SK-N-SH treated with all-trans-retinoic acid at 6 μM for 48 hours (cell line): ENCODE measurements at regions not wholly inside any gene's neighbourhood (a gene's known extent, or its start where the extent isn't known, plus 50 kb on each side); places are given as distances from the start of the nearest gene placed in this dataset.

Source experiments
- CREB5 ChIP-seq: fragments of 250-450 bp; sonication (Bioruptor Pico); IDR thresholded peaks from 2 replicates; pipeline ENCODE4 v1.5.1; 2020; ENCODE audit warnings: low read depth, mild to moderate bottlenecking, moderate library complexity
- ISL1 ChIP-seq: fragments of 250-450 bp; sonication (Bioruptor Pico); IDR thresholded peaks from 2 replicates; pipeline ENCODE4 v2.1.2; 2022; ENCODE audit warnings: mild to moderate bottlenecking, moderate library complexity
- OSR1 ChIP-seq: fragments of 250-450 bp; sonication (Bioruptor Pico); IDR thresholded peaks from 2 replicates; pipeline ENCODE4 v1.8.0; 2022; ENCODE audit warnings: moderate library complexity, mild to moderate bottlenecking, inconsistent platforms
- POU6F1 ChIP-seq: fragments of 250-450 bp; sonication (Bioruptor Pico); IDR thresholded peaks from 2 replicates; pipeline ENCODE4 v1.8.0; 2021; ENCODE audit warnings: low read depth, mild to moderate bottlenecking, moderate library complexity, borderline replicate concordance
- RARB ChIP-seq: fragments of 250-450 bp; sonication (Bioruptor Pico); IDR thresholded peaks from 2 replicates; pipeline ENCODE4 v1.8.0; 2021; ENCODE audit warnings: mild to moderate bottlenecking, moderate library complexity
- SNAI2 ChIP-seq: fragments of 250-450 bp; sonication (Bioruptor Pico); IDR thresholded peaks from 2 replicates; pipeline ENCODE4 v1.5.0; 2020; ENCODE audit warnings: mild to moderate bottlenecking, moderate library complexity
- TOX ChIP-seq: fragments of 250-450 bp; sonication (Bioruptor Pico); IDR thresholded peaks from 2 replicates; pipeline ENCODE4 v1.8.0; 2021; ENCODE audit warnings: mild to moderate bottlenecking, moderate library complexity, borderline replicate concordance
- ZFP3 ChIP-seq: fragments of 250-450 bp; sonication (Bioruptor Pico); IDR thresholded peaks from 2 replicates; pipeline ENCODE4 v1.5.0; 2020; ENCODE audit warnings: mild to moderate bottlenecking, moderate library complexity
- ZFP30 ChIP-seq: fragments of 450-650 bp; formaldehyde crosslinking; IDR thresholded peaks from 2 replicates; pipeline ENCODE4 v1.5.0; 2022; ENCODE audit warnings: mild to moderate bottlenecking, moderate library complexity
- TF ChIP-seq, protein P1 (sequence below): fragments of 250-450 bp; sonication (Bioruptor Pico); IDR thresholded peaks from 2 replicates; pipeline ENCODE4 v1.5.0; 2020; ENCODE audit warnings: mild to moderate bottlenecking, moderate library complexity
- TF ChIP-seq, protein P2 (sequence below): fragments of 250-450 bp; sonication (Bioruptor Pico); IDR thresholded peaks from 2 replicates; pipeline ENCODE4 v1.8.0; 2020; ENCODE audit warnings: mild to moderate bottlenecking, moderate library complexity, borderline replicate concordance

- TF ChIP-seq ZFP3 (no peak), CREB5 (CRISPR knock-in tag) (no peak), RARB (no peak), SNAI2 (CRISPR knock-in tag) (no peak), ISL1 (CRISPR knock-in tag) (no peak), TOX (CRISPR knock-in tag) (no peak), POU6F1 (CRISPR knock-in tag) (no peak), ZFP30 (no peak), OSR1 (no peak)
- TF ChIP-seq, protein P1, sequence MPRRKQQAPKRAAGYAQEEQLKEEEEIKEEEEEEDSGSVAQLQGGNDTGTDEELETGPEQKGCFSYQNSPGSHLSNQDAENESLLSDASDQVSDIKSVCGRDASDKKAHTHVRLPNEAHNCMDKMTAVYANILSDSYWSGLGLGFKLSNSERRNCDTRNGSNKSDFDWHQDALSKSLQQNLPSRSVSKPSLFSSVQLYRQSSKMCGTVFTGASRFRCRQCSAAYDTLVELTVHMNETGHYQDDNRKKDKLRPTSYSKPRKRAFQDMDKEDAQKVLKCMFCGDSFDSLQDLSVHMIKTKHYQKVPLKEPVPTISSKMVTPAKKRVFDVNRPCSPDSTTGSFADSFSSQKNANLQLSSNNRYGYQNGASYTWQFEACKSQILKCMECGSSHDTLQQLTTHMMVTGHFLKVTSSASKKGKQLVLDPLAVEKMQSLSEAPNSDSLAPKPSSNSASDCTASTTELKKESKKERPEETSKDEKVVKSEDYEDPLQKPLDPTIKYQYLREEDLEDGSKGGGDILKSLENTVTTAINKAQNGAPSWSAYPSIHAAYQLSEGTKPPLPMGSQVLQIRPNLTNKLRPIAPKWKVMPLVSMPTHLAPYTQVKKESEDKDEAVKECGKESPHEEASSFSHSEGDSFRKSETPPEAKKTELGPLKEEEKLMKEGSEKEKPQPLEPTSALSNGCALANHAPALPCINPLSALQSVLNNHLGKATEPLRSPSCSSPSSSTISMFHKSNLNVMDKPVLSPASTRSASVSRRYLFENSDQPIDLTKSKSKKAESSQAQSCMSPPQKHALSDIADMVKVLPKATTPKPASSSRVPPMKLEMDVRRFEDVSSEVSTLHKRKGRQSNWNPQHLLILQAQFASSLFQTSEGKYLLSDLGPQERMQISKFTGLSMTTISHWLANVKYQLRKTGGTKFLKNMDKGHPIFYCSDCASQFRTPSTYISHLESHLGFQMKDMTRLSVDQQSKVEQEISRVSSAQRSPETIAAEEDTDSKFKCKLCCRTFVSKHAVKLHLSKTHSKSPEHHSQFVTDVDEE (CRISPR knock-in tag): no peak
- TF ChIP-seq, protein P2, sequence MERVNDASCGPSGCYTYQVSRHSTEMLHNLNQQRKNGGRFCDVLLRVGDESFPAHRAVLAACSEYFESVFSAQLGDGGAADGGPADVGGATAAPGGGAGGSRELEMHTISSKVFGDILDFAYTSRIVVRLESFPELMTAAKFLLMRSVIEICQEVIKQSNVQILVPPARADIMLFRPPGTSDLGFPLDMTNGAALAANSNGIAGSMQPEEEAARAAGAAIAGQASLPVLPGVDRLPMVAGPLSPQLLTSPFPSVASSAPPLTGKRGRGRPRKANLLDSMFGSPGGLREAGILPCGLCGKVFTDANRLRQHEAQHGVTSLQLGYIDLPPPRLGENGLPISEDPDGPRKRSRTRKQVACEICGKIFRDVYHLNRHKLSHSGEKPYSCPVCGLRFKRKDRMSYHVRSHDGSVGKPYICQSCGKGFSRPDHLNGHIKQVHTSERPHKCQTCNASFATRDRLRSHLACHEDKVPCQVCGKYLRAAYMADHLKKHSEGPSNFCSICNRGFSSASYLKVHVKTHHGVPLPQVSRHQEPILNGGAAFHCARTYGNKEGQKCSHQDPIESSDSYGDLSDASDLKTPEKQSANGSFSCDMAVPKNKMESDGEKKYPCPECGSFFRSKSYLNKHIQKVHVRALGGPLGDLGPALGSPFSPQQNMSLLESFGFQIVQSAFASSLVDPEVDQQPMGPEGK (CRISPR knock-in tag): no peak
Observed at GRCh38 chr9:78396087-78396486, 99.2 kb downstream of the PSAT1 start.
